ENCODE measurements at regions not wholly inside any gene's neighbourhood (a gene's known extent, or its start where the extent isn't known, plus 50 kb on each side); places are given as distances from the start of the nearest gene placed in this dataset.

- Histone ChIP-seq H3K4me3 (ENCODE audit: low read length) (no peak overlapping the region), H3K36me3 (ENCODE audit: control insufficient read depth, low read depth, low read length) (no peaks in the 10 kb centered on the region), H3K27ac (ENCODE audit: low read length) (no peak overlapping the region), H3K9me3 (ENCODE audit: control insufficient read depth, low read depth, low read length) (no peaks in the 10 kb centered on the region), H3K9ac (ENCODE audit: low read length) (no peak overlapping the region), H3K4me1 (ENCODE audit: control insufficient read depth, low read depth, low read length) (no peaks in the 10 kb centered on the region), H3K27me3 (ENCODE audit: control insufficient read depth, insufficient read depth, low read length) (no peaks in the 10 kb centered on the region)
Observed at GRCh38 chr13:85445534-85445933, 353.7 kb downstream of the SLITRK6 start.

DNA sequence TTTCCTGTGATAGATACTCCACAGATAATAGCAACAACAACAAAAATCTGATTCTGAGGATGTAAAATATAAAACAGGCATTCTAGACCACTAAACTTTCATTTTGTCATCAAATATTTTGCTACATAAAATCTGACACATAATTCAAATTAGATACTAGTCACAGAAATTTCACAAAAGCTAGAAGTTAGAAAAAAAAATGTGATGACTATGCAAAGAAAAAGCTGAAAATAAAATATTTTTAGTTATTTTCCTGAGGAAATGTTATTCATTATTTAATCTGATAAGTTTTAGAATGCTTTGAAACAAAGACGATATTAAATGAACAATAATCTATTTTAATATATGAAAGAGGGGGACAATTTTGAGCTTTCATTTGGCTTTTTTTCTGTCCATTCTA, 357.2 kb downstream of the SLITRK6 start:
- Histone ChIP-seq H3K9ac (ENCODE audit: low read length) (no peak overlapping the region), H3K9me3 (ENCODE audit: control insufficient read depth, low read depth, low read length) (no peaks in the 10 kb centered on the region), H3K27ac (ENCODE audit: low read length) (no peak overlapping the region), H3K4me1 (ENCODE audit: control insufficient read depth, low read depth, low read length) (no peaks in the 10 kb centered on the region), H3K4me3 (ENCODE audit: low read length) (no peak overlapping the region), H3K27me3 (ENCODE audit: control insufficient read depth, insufficient read depth, low read length) (no peaks in the 10 kb centered on the region), H3K36me3 (ENCODE audit: control insufficient read depth, low read depth, low read length) (no peaks in the 10 kb centered on the region)

- no peak overlapping the region for H3K9ac ChIP-seq (ENCODE audit: low read length)
Observed at GRCh38 chr13:85441364-85441763, 357.9 kb downstream of the SLITRK6 start.

DNA sequence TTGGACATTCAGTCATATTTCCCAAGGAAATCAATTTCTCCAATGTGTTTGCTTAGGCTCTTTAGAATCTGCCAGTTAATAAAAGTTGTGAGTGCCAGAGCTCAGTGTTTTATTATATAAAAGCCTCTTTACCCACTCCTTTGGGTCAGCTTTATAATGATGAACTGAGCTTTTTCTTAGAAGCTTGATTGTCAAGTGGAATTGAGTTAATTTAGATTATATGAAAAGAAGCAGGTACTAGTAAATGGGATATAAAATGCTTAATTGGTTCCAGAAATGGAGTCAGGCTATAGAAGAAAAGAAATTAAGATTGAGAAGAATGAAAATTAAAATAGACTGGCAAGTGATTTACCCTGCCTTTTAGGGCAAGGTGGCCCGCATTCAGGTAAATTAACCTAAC, 363.2 kb downstream of the SLITRK6 start:
- Histone ChIP-seq H3K27me3 (ENCODE audit: control insufficient read depth, insufficient read depth, low read length) (no peaks in the 10 kb centered on the region), H3K9me3 (ENCODE audit: control insufficient read depth, low read depth, low read length) (no peaks in the 10 kb centered on the region), H3K4me1 (ENCODE audit: control insufficient read depth, low read depth, low read length) (no peaks in the 10 kb centered on the region), H3K4me3 (ENCODE audit: low read length) (no peak overlapping the region), H3K9ac (ENCODE audit: low read length) (no peak overlapping the region), H3K27ac (ENCODE audit: low read length) (no peak overlapping the region), H3K36me3 (ENCODE audit: control insufficient read depth, low read depth, low read length) (no peaks in the 10 kb centered on the region)

More at GRCh38 chr13:85441364-85441763, 357.9 kb downstream of the SLITRK6 start:
- Histone ChIP-seq H3K9me3 (ENCODE audit: control insufficient read depth, low read depth, low read length) (no peaks in the 10 kb centered on the region), H3K4me3 (ENCODE audit: low read length) (no peak overlapping the region), H3K27me3 (ENCODE audit: control insufficient read depth, insufficient read depth, low read length) (no peaks in the 10 kb centered on the region), H3K27ac (ENCODE audit: low read length) (no peak overlapping the region), H3K4me1 (ENCODE audit: control insufficient read depth, low read depth, low read length) (no peaks in the 10 kb centered on the region), H3K36me3 (ENCODE audit: control insufficient read depth, low read depth, low read length) (no peaks in the 10 kb centered on the region)

DNA sequence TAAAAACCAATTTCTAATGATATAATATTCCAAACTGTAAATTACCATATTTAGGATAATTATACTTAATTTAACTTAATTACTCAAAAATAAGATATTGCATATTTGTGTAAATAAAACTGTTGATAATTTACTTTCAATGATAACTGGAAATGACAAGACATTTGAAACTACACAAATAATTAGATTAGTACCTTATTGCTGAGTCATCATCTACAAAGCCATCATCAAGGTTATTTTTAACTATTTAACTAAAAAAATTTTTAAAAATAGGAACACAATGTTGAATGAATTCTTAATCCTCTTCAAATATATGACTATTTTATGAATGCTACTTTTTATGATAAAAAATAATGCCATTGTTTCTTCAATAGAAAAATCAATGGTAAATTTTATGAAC, 364.3 kb downstream of the SLITRK6 start:
- no peaks in the 10 kb centered on the region for H3K27me3 ChIP-seq (ENCODE audit: control insufficient read depth, insufficient read depth, low read length)
- no peaks in the 10 kb centered on the region for H3K9me3 ChIP-seq (ENCODE audit: control insufficient read depth, low read depth, low read length)
- no peaks in the 10 kb centered on the region for H3K4me1 ChIP-seq (ENCODE audit: control insufficient read depth, low read depth, low read length)
- no peak overlapping the region for H3K9ac ChIP-seq (ENCODE audit: low read length)
- H3K4me3 ChIP-seq (ENCODE audit: low read length), result no peak overlapping the region
- no peaks in the 10 kb centered on the region for H3K36me3 ChIP-seq (ENCODE audit: control insufficient read depth, low read depth, low read length)
- H3K27ac ChIP-seq (ENCODE audit: low read length), result no peak overlapping the region

DNA sequence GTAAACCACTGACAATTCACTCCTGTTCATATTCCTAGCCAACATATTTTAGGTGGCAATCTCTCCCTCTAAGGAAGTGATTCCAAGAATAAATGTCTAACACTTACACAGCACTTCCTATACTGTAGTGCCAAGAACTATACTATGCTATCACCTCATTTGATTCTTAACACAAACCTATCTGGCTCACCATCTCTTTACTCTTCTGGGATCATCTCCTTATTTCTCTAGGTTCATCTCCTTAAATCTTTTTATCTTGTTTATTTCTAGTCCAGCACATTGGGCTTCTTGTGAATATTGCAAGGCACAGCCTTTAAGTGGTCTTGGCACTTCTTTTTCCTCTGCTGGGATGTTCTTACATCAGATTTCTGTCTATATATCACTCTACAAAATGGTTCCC, 366.3 kb downstream of the SLITRK6 start:
- Histone ChIP-seq H3K36me3 (ENCODE audit: control insufficient read depth, low read depth, low read length) (no peaks in the 10 kb centered on the region), H3K4me3 (ENCODE audit: low read length) (no peak overlapping the region), H3K9me3 (ENCODE audit: control insufficient read depth, low read depth, low read length) (no peaks in the 10 kb centered on the region), H3K27ac (ENCODE audit: low read length) (no peak overlapping the region), H3K27me3 (ENCODE audit: control insufficient read depth, insufficient read depth, low read length) (no peaks in the 10 kb centered on the region), H3K4me1 (ENCODE audit: control insufficient read depth, low read depth, low read length) (no peaks in the 10 kb centered on the region), H3K9ac (ENCODE audit: low read length) (no peak overlapping the region)

DNA sequence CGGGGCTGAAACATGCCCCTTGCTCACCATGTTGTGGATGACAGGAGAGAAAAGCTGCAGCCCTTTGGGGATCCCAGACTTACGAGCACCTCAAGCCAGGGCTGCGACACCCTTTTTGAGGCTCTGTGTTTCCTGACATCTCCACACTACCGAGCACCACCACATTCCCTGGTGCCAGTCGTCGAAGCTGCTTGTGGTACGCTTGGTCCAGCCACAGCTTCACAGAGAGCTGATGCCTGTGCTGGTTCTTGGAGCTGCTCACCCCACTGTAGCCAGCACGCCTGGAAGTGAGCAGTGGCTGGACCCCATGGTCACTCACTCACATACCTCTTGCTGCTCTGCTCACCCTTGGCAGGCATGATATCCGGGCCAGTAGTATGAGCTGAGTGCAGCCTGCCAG, 367.5 kb downstream of the SLITRK6 start:
- Histone ChIP-seq H3K27me3 (ENCODE audit: control insufficient read depth, insufficient read depth, low read length) (no peaks in the 10 kb centered on the region), H3K36me3 (ENCODE audit: control insufficient read depth, low read depth, low read length) (no peaks in the 10 kb centered on the region), H3K4me1 (ENCODE audit: control insufficient read depth, low read depth, low read length) (no peaks in the 10 kb centered on the region), H3K9ac (ENCODE audit: low read length) (no peak overlapping the region), H3K9me3 (ENCODE audit: control insufficient read depth, low read depth, low read length) (no peaks in the 10 kb centered on the region), H3K4me3 (ENCODE audit: low read length) (no peak overlapping the region), H3K27ac (ENCODE audit: low read length) (no peak overlapping the region)

DNA sequence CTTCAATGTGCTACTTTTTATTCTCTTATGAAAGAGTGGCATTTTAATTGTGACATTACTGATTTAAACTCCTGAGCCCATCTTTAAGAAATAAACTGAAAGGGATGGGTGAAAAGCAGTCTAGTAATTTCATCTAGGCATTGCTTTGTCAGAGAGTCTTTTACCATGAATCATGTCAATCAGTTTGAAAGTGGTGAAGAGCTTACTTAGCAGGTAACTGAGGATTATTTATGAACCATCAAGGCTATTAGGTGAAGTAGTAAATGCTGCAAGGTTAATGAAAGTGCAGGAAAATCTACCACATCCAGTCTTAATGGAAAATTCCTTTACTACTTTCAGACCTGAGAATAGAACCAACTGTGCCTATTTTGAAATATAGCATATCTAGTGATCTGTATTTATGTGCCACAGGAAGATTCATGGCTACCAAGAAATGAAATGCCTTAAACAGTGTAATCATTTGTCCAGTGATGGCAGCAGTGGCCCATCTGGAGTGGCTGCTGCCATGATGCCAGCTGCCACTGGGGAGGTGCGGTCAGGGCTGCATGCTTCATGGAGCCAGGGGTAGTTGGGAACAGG, 368.9 kb downstream of the SLITRK6 start:
- H3K27ac ChIP-seq (ENCODE audit: low read length), result no peak overlapping the region
- H3K4me3 ChIP-seq (ENCODE audit: low read length), result no peak overlapping the region
- no peaks in the 10 kb centered on the region for H3K4me1 ChIP-seq (ENCODE audit: control insufficient read depth, low read depth, low read length)
- no peaks in the 10 kb centered on the region for H3K9me3 ChIP-seq (ENCODE audit: control insufficient read depth, low read depth, low read length)
- no peak overlapping the region for H3K9ac ChIP-seq (ENCODE audit: low read length)
- H3K36me3 ChIP-seq (ENCODE audit: control insufficient read depth, low read depth, low read length), result no peaks in the 10 kb centered on the region
- no peaks in the 10 kb centered on the region for H3K27me3 ChIP-seq (ENCODE audit: control insufficient read depth, insufficient read depth, low read length)

- Histone ChIP-seq H3K36me3 (ENCODE audit: control insufficient read depth, low read depth, low read length) (no peaks in the 10 kb centered on the region), H3K27ac (ENCODE audit: low read length) (no peak overlapping the region), H3K9ac (ENCODE audit: low read length) (no peak overlapping the region), H3K4me1 (ENCODE audit: control insufficient read depth, low read depth, low read length) (no peaks in the 10 kb centered on the region), H3K4me3 (ENCODE audit: low read length) (no peak overlapping the region), H3K27me3 (ENCODE audit: control insufficient read depth, insufficient read depth, low read length) (no peaks in the 10 kb centered on the region), H3K9me3 (ENCODE audit: control insufficient read depth, low read depth, low read length) (no peaks in the 10 kb centered on the region)
Observed at GRCh38 chr13:85427416-85427815, 371.8 kb downstream of the SLITRK6 start.

DNA sequence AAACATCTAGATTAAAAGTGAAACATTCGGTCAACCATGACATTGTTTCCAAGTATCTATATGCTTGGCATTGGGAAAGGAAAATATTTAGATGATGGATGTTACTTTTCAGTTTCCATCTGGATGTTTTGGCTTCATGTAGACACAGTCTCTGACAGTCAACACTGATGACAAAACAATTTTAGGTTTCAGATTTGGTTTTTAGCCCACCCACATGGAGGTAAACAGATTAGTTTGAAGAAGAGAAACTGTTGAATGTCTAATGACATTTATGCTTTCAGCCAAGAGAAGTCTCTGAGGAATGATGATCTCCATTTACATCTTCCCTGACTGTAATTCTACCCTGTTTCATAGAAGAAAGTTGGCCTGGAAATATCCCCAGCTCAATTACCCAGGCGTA, 379.1 kb downstream of the SLITRK6 start:
- H3K27me3 ChIP-seq (ENCODE audit: control insufficient read depth, insufficient read depth, low read length), result no peaks in the 10 kb centered on the region
- H3K9ac ChIP-seq (ENCODE audit: low read length), result no peak overlapping the region
- H3K9me3 ChIP-seq (ENCODE audit: control insufficient read depth, low read depth, low read length), result no peaks in the 10 kb centered on the region
- no peaks in the 10 kb centered on the region for H3K36me3 ChIP-seq (ENCODE audit: control insufficient read depth, low read depth, low read length)
- no peak overlapping the region for H3K27ac ChIP-seq (ENCODE audit: low read length)
- no peaks in the 10 kb centered on the region for H3K4me1 ChIP-seq (ENCODE audit: control insufficient read depth, low read depth, low read length)
- H3K4me3 ChIP-seq (ENCODE audit: low read length), result no peak overlapping the region

DNA sequence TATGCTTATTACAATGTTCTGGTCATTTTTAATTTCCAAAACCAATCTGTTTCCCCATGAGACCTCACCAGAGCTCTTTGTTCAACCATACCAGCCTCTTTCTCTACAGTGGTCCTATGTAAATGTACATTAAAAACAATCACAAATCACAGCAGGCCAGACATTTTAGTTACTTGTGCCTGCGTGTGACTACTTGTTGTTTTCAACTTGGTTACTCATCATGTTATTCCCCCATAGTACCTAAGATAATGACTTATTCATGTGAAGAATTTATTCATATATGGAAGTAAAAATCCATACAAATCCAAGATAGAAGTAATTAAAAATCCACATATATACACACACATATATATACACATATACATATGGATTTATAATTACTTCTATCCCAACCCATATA, 379.6 kb downstream of the SLITRK6 start:
- Histone ChIP-seq H3K9ac (ENCODE audit: low read length) (no peak overlapping the region), H3K4me1 (ENCODE audit: control insufficient read depth, low read depth, low read length) (no peaks in the 10 kb centered on the region), H3K4me3 (ENCODE audit: low read length) (no peak overlapping the region), H3K27me3 (ENCODE audit: control insufficient read depth, insufficient read depth, low read length) (no peaks in the 10 kb centered on the region), H3K9me3 (ENCODE audit: control insufficient read depth, low read depth, low read length) (no peaks in the 10 kb centered on the region), H3K27ac (ENCODE audit: low read length) (no peak overlapping the region), H3K36me3 (ENCODE audit: control insufficient read depth, low read depth, low read length) (no peaks in the 10 kb centered on the region)

- Histone ChIP-seq H3K9ac (ENCODE audit: low read length) (no peak overlapping the region), H3K4me3 (ENCODE audit: low read length) (no peak overlapping the region), H3K27me3 (ENCODE audit: control insufficient read depth, insufficient read depth, low read length) (no peaks in the 10 kb centered on the region), H3K4me1 (ENCODE audit: control insufficient read depth, low read depth, low read length) (no peaks in the 10 kb centered on the region), H3K27ac (ENCODE audit: low read length) (no peak overlapping the region), H3K9me3 (ENCODE audit: control insufficient read depth, low read depth, low read length) (no peaks in the 10 kb centered on the region), H3K36me3 (ENCODE audit: control insufficient read depth, low read depth, low read length) (no peaks in the 10 kb centered on the region)
Observed at GRCh38 chr13:85417807-85418206, 381.4 kb downstream of the SLITRK6 start.

Measured in iPS-18a (cell line).